HCT116 (cell line): ENCODE measurements at regions not wholly inside any gene's neighbourhood (a gene's known extent, or its start where the extent isn't known, plus 50 kb on each side); places are given as distances from the start of the nearest gene placed in this dataset.

Source experiments
- ATAC-seq: fragments of 200-7000 bp; cut with Tn5 transposase; 2 replicates; pipeline ENCODE4 v1.9.1; 2020; ENCODE audit warnings: mild to moderate bottlenecking, moderate library complexity
- BruUV-seq: library from RNA; stranded (reverse); fragments of 400-500 nt; replicated peaks from 2 replicates; lab custom pipeline; 2021; lab: Mats Ljungman, UMichigan
- CTCF ChIA-PET: fragments of 300-600 bp; sonication (Branson Sonifier 250); formaldehyde crosslinking; loops from one replicate; lab custom pipeline; 2021; ENCODE audit warnings: antibody characterized with exemption; lab: Charles Lee
- POLR2A ChIA-PET: fragments of 300-600, 350-600 bp; sonication (Branson Sonifier 250); formaldehyde crosslinking; loops from one replicate; lab custom pipeline; 2021; ENCODE audit warnings: antibody characterized with exemption; lab: Charles Lee
- RAD21 ChIA-PET, 2 experiments: fragments of 300-600 bp; sonication (Branson Sonifier 250); formaldehyde crosslinking; loops; one replicate each; lab custom pipeline; 2023; ENCODE audit warnings: low total read pairs in 2 of 2; ENCODE audit not compliant: uncharacterized antibody in 2 of 2, unreplicated experiment in 2 of 2, low non-redundant PET in 1 of 2; lab: Charles Lee
- DNase-seq: peaks from one replicate; pipeline ENCODE4 v3.0.0-alpha.2; 2010; ENCODE audit warnings: low read depth, low spot score
- H2AFZ ChIP-seq: fragments of 200-600 bp; shearing (Covaris generic), sonication (generic); 2 replicates; pipeline ENCODE4 v1.6.1; 2017; ENCODE audit warnings: low read depth, mixed run types, mixed read lengths, antibody characterized with exemption, low read length; ENCODE audit not compliant: poor library complexity, severe bottlenecking
- H3K27ac ChIP-seq: 2 replicates; pipeline ENCODE4 v1.5.1; 2012; ENCODE audit warnings: low read depth, low read length
- H3K27me3 ChIP-seq: fragments of 200-600 bp; sonication (generic); 2 replicates; pipeline ENCODE4 v1.6.1; 2016; ENCODE audit warnings: mixed run types, low read length, mixed read lengths; ENCODE audit not compliant: insufficient read depth
- H3K36me3 ChIP-seq, 2 experiments: fragments of 200-500 bp in 1 of 2; fragments of 200-600 bp in 1 of 2; sonication (Bioruptor generic) in 1 of 2; sonication (generic) in 1 of 2; 2 replicates each; pipeline versions ENCODE4 v1.5.1 to v1.6.1; 2014 to 2016; ENCODE audit warnings: low read length in 2 of 2, inconsistent platforms in 1 of 2, mixed read lengths in 1 of 2, mixed run types in 1 of 2; ENCODE audit not compliant: insufficient read depth in 2 of 2, control insufficient read depth in 1 of 2
- H3K4me1 ChIP-seq, 2 experiments: fragments of 200-600 bp in 1 of 2; sonication (generic) in 1 of 2; 2 replicates each; pipeline versions ENCODE4 v1.5.1 to v1.6.1; 2012 to 2017; ENCODE audit warnings: low read length in 2 of 2, inconsistent platforms in 1 of 2, mild to moderate bottlenecking in 1 of 2, mixed read lengths in 1 of 2, mixed run types in 1 of 2, moderate library complexity in 1 of 2; ENCODE audit not compliant: insufficient read depth in 2 of 2, control insufficient read depth in 1 of 2
- H3K4me2 ChIP-seq: fragments of 200-600 bp; sonication (generic); 2 replicates; pipeline ENCODE4 v1.6.1; 2017; ENCODE audit warnings: mixed run types, low read length, mixed read lengths
- H3K4me3 ChIP-seq, 2 experiments: fragments of 200-600 bp in 1 of 2; sonication (generic) in 1 of 2; replicated peaks in 1 of 2; 2 replicates each; pipeline ENCODE4 v1.5.1; 2011 to 2016; ENCODE audit warnings: low read length in 2 of 2, control low read depth in 1 of 2, low read depth in 1 of 2, mild to moderate bottlenecking in 1 of 2, mixed read lengths in 1 of 2, mixed run types in 1 of 2
- H3K79me2 ChIP-seq: fragments of 200-600 bp; sonication (generic); 2 replicates; pipeline ENCODE4 v1.6.1; 2017; ENCODE audit warnings: mild to moderate bottlenecking, mixed run types, low read length, moderate library complexity, mixed read lengths; ENCODE audit not compliant: insufficient read depth
- H3K9ac ChIP-seq: fragments of 200-600 bp; sonication (generic); 2 replicates; pipeline ENCODE4 v1.6.1; 2016; ENCODE audit warnings: low read length, mixed read lengths
- H3K9me2 ChIP-seq: fragments of 200-600 bp; sonication (generic), shearing (Covaris generic); 2 replicates; pipeline ENCODE4 v1.6.1; 2017; ENCODE audit warnings: mixed run types, mild to moderate bottlenecking, moderate library complexity; ENCODE audit not compliant: insufficient read depth
- H3K9me3 ChIP-seq, 2 experiments: fragments of 200-500 bp in 1 of 2; fragments of 200-600 bp in 1 of 2; sonication (Bioruptor generic) in 1 of 2; sonication (generic) in 1 of 2; 2 replicates each; pipeline ENCODE4 v1.6.1; 2014 to 2017; ENCODE audit warnings: low read length in 2 of 2, mixed read lengths in 2 of 2, inconsistent platforms in 1 of 2, low read depth in 1 of 2, mild to moderate bottlenecking in 1 of 2, mixed run types in 1 of 2, moderate library complexity in 1 of 2; ENCODE audit not compliant: control insufficient read depth in 1 of 2, insufficient read depth in 1 of 2
- H4K20me1 ChIP-seq: fragments of 200-600 bp; sonication (generic), shearing (Covaris generic); 2 replicates; pipeline ENCODE4 v1.6.1; 2017; ENCODE audit warnings: mixed run types, mild to moderate bottlenecking, moderate library complexity; ENCODE audit not compliant: insufficient read depth
- ATF3 ChIP-seq: IDR thresholded peaks from 2 replicates; pipeline ENCODE4 v1.6.1; 2012
- CBX3 ChIP-seq: IDR thresholded peaks from 2 replicates; pipeline ENCODE4 v1.6.1; 2012; ENCODE audit warnings: low read depth
- CEBPB ChIP-seq: IDR thresholded peaks from 2 replicates; pipeline ENCODE4 v1.6.1; 2012; ENCODE audit warnings: low read depth
- CTCF ChIP-seq, 3 experiments: fragments of 200-600 bp in 1 of 3; sonication (generic) in 1 of 3; IDR thresholded peaks in 2 of 3; conservative IDR thresholded peaks in 1 of 3; 2 replicates each; pipeline ENCODE4 v1.5.1; 2012 to 2017; ENCODE audit warnings: low read depth in 2 of 3, low read length in 2 of 3, antibody characterized with exemption in 1 of 3, borderline replicate concordance in 1 of 3, control low read depth in 1 of 3, mild to moderate bottlenecking in 1 of 3, mixed read lengths in 1 of 3, mixed run types in 1 of 3, moderate library complexity in 1 of 3; ENCODE audit not compliant: insufficient read depth in 1 of 3
- EGR1 ChIP-seq: IDR thresholded peaks from 2 replicates; pipeline ENCODE4 v1.6.1; 2012; ENCODE audit warnings: low read depth
- ELF1 ChIP-seq: IDR thresholded peaks from 2 replicates; pipeline ENCODE4 v1.6.1; 2012; ENCODE audit warnings: low read depth, borderline replicate concordance
- EZH2 ChIP-seq: fragments of 200-600 bp; sonication (generic); IDR thresholded peaks from 2 replicates; pipeline ENCODE4 v1.6.1; 2017; ENCODE audit warnings: antibody characterized with exemption, mixed run types
- JUND ChIP-seq: IDR thresholded peaks from 2 replicates; pipeline ENCODE4 v1.6.1; 2012
- MAX ChIP-seq: IDR thresholded peaks from 2 replicates; pipeline ENCODE4 v1.6.1; 2012
- POLR2A ChIP-seq: IDR thresholded peaks from 2 replicates; pipeline ENCODE4 v1.7.0; 2011; ENCODE audit warnings: borderline replicate concordance; ENCODE audit not compliant: insufficient read depth, insufficient read length; ENCODE audit errors: extremely low read depth
- RAD21 ChIP-seq: IDR thresholded peaks from 2 replicates; pipeline ENCODE4 v1.6.1; 2012; ENCODE audit warnings: low read depth, mild to moderate bottlenecking
- SIN3A ChIP-seq: IDR thresholded peaks from 2 replicates; pipeline ENCODE4 v1.6.1; 2012; ENCODE audit warnings: low read depth
- SP1 ChIP-seq: IDR thresholded peaks from 2 replicates; pipeline ENCODE4 v1.6.1; 2012; ENCODE audit warnings: low read depth
- SRF ChIP-seq: IDR thresholded peaks from 2 replicates; pipeline ENCODE4 v1.6.1; 2012; ENCODE audit warnings: low read depth
- TCF7L2 ChIP-seq: IDR thresholded peaks from 2 replicates; pipeline ENCODE4 v1.7.0; 2011; ENCODE audit warnings: borderline replicate concordance, inconsistent platforms; ENCODE audit not compliant: insufficient read depth, insufficient read length; ENCODE audit errors: extremely low read depth
- YY1 ChIP-seq: IDR thresholded peaks from 2 replicates; pipeline ENCODE4 v1.6.1; 2011; ENCODE audit warnings: low read length, low read depth, moderate library complexity, mild to moderate bottlenecking; ENCODE audit not compliant: insufficient replicate concordance; ENCODE audit errors: extremely low read depth
- ZBTB33 ChIP-seq: IDR thresholded peaks from 2 replicates; pipeline ENCODE4 v1.6.1; 2011; ENCODE audit warnings: mild to moderate bottlenecking, low read length, moderate library complexity; ENCODE audit not compliant: insufficient replicate concordance; ENCODE audit errors: extremely low read depth
- ZFX ChIP-seq: fragments of 450-650 bp; IDR thresholded peaks from 2 replicates; pipeline ENCODE4 v1.6.1; 2017
- intact Hi-C: fragments of 100-400 bp; cut with micrococcal nuclease; formaldehyde crosslinking; loops from 2 replicates; pipeline ENCODE4 v1.10.0; 2022

- peaks cover 0 to 34% of the 10 kb centered on the region in 2 experiments; a peak in 2 of 4 replicates for H3K9me3 ChIP-seq
Observed at GRCh38 chr9:24939109-24939850, 393.6 kb upstream of the IZUMO3 start.

More at GRCh38 chr9:24939109-24939850, 393.6 kb upstream of the IZUMO3 start:
- Histone ChIP-seq H3K9me2 (no peaks in the 10 kb centered on the region), H3K9ac (no peak overlapping the region)
- TF ChIP-seq EZH2 (no peak), JUND (no peak), ZBTB33 (no peak), YY1 (no peak), POLR2A (no peak), MAX (no peak), EGR1 (no peak), ELF1 (no peak), RAD21 (no peak), TCF7L2 (no peak), SIN3A (no peak), ZFX (no peak), SRF (no peak), SP1 (no peak), ATF3 (no peak), CBX3 (no peak), CEBPB (no peak), CTCF (IDR thresholded peaks at IDR 0.05 in 2 of 3, conservative IDR thresholded peaks at IDR 0.05 in 1 of 3; ENCODE audit: borderline replicate concordance in 1 of 3, insufficient read depth in 1 of 3, low read depth in 2 of 3, low read length in 2 of 3) (no peak)
- TF ChIP-seq, all 23 proteins: peak for 0
- H3K36me3 ChIP-seq: no peaks in the 10 kb centered on the region
- DNase-seq (no peak), ATAC-seq (no peak)
- BruUV-seq: no TSS peak
- ChIA-PET POLR2A (no interaction called here), RAD21 (no interaction called here), CTCF (no interaction called here)
- H2AFZ ChIP-seq: no peak overlapping the region
- no peaks in the 10 kb centered on the region for H3K27me3 ChIP-seq
- H3K79me2 ChIP-seq: no peaks in the 10 kb centered on the region
- H3K4me1 ChIP-seq: no peaks in the 10 kb centered on the region
- no peaks in the 10 kb centered on the region for H4K20me1 ChIP-seq
- no peak overlapping the region for H3K4me3 ChIP-seq
- H3K27ac ChIP-seq: no peak overlapping the region
- no peak overlapping the region for H3K4me2 ChIP-seq
- intact Hi-C loops: no loop called here
